CD8-positive, alpha-beta memory T cell (primary cell): ENCODE measurements at regions not wholly inside any gene's neighbourhood (a gene's known extent, or its start where the extent isn't known, plus 50 kb on each side); places are given as distances from the start of the nearest gene placed in this dataset.

Experiments
- CTCF ChIA-PET: fragments of 350-600 bp; sonication (Branson Sonifier 250); formaldehyde crosslinking; loops from one replicate; lab custom pipeline; 2021; ENCODE audit warnings: antibody characterized with exemption; lab: Charles Lee
- POLR2A ChIA-PET: fragments of 350-600 bp; sonication (Branson Sonifier 250); formaldehyde crosslinking; loops from one replicate; lab custom pipeline; 2021; ENCODE audit warnings: antibody characterized with exemption; lab: Charles Lee
- DNase-seq, 5 donors: peaks; one replicate each; pipeline versions ENCODE4 v3.0.0 to v3.0.0-alpha.2; 2020 to 2022; ENCODE audit warnings: mixed read lengths in 1 of 5
- H3K27ac ChIP-seq: one replicate; pipeline ENCODE4 v1.7.0; 2013; ENCODE audit warnings: low read depth, mild to moderate bottlenecking, low read length, moderate library complexity
- H3K27me3 ChIP-seq: 2 replicates; pipeline ENCODE4 v1.7.0; 2013; ENCODE audit warnings: low read length, mild to moderate bottlenecking; ENCODE audit not compliant: insufficient read depth, poor library complexity, severe bottlenecking
- H3K36me3 ChIP-seq: 2 replicates; pipeline ENCODE4 v1.7.0; 2013; ENCODE audit warnings: mild to moderate bottlenecking, low read length, moderate library complexity; ENCODE audit not compliant: insufficient read depth
- H3K4me1 ChIP-seq: 2 replicates; pipeline ENCODE4 v1.7.0; 2013; ENCODE audit warnings: mild to moderate bottlenecking, low read length, moderate library complexity; ENCODE audit not compliant: insufficient read depth
- H3K4me3 ChIP-seq: 2 replicates; pipeline ENCODE4 v1.7.0; 2013; ENCODE audit warnings: mild to moderate bottlenecking, low read length
- H3K9me3 ChIP-seq: 2 replicates; pipeline ENCODE4 v1.7.0; 2013; ENCODE audit warnings: mild to moderate bottlenecking, low read length
- H3K27ac Mint-ChIP-seq, 8 donors: one replicate each; pipeline ENCODE4 v1.8.0; 2020 to 2021; ENCODE audit warnings: mixed read lengths in 8 of 8, mild to moderate bottlenecking in 6 of 8, inconsistent platforms in 3 of 8, moderate library complexity in 3 of 8
- H3K27me3 Mint-ChIP-seq, 2 donors: one replicate each; pipeline ENCODE4 v1.8.0; 2020 to 2021; ENCODE audit warnings: mixed read lengths in 2 of 2, mild to moderate bottlenecking in 1 of 2, moderate library complexity in 1 of 2
- H3K36me3 Mint-ChIP-seq, 3 donors: one replicate each; pipeline ENCODE4 v1.8.0; 2020 to 2021; ENCODE audit warnings: mixed read lengths in 3 of 3, inconsistent platforms in 1 of 3, mild to moderate bottlenecking in 1 of 3
- H3K4me1 Mint-ChIP-seq, 3 donors: one replicate each; pipeline ENCODE4 v1.8.0; 2020 to 2021; ENCODE audit warnings: mixed read lengths in 3 of 3, inconsistent platforms in 1 of 3, mild to moderate bottlenecking in 1 of 3
- H3K4me3 Mint-ChIP-seq, 7 donors: one replicate each; pipeline ENCODE4 v1.8.0; 2020 to 2021; ENCODE audit warnings: mixed read lengths in 7 of 7, mild to moderate bottlenecking in 6 of 7, moderate library complexity in 4 of 7, inconsistent platforms in 2 of 7
- H3K9me3 Mint-ChIP-seq, 5 donors: one replicate each; pipeline ENCODE4 v1.8.0; 2020 to 2022; ENCODE audit warnings: mixed read lengths in 5 of 5, mild to moderate bottlenecking in 3 of 5, moderate library complexity in 2 of 5, inconsistent platforms in 1 of 5

- Histone ChIP-seq H3K36me3 (no peaks in the 10 kb centered on the region), H3K9me3 (no peaks in the 10 kb centered on the region), H3K27me3 (no peaks in the 10 kb centered on the region), H3K27ac (no peak overlapping the region), H3K4me3 (no peak overlapping the region), H3K4me1 (no peaks in the 10 kb centered on the region)
- Mint-ChIP-seq H3K27ac (no peak overlapping the region), H3K4me3 (no peak overlapping the region), H3K9me3 (no peaks in the 10 kb centered on the region), H3K4me1 (no peaks in the 10 kb centered on the region), H3K27me3 (peaks cover 6 to 40% of the 10 kb centered on the region in 2 donors), H3K36me3 (no peaks in the 10 kb centered on the region)
- DNase-seq = no peak
- ChIA-PET CTCF (no interaction called here), POLR2A (no interaction called here)
Measured at GRCh38 chr6:139829576-139829975, 455.1 kb upstream of the CITED2 start.

DNA sequence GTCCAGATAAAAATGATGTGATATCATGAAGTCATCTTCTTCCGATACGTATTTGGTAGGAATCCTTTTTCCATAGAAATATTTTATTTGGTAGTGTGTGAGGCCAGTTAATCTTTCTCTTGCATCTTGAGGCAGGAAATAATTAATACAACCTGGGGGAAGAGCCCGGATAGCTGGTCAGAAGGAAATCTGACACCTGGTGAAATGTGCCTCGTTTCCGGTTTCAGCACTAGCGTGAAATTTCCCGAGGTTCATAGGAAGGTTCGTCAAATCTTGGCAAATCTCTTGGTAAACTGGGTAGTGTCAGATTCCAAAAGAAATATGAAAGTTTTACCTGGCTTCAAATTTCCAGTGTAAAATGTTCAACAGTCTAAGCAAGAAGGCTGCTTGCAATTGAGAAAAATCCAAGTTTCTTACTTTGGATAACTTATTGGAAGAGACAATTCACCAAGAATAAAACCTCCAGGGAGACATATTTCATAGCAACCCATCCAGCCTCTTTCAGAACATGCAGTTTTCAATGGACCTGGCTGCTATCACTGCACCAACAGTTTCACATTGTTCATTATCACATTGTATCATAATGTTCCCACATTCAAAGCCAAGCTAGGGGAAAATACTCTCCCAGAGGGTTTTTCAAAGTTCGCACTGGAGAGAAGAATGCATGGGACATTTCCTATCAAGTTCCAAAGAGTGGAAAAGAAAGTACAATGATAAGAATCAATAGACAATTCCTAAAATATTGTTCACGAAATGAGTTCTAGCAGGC, 454.5 kb upstream of the CITED2 start:
- Mint-ChIP-seq H3K27ac (no peak overlapping the region), H3K4me1 (no peaks in the 10 kb centered on the region), H3K27me3 (peaks cover 6 to 40% of the 10 kb centered on the region in 2 donors), H3K9me3 (no peaks in the 10 kb centered on the region), H3K36me3 (no peaks in the 10 kb centered on the region), H3K4me3 (no peak overlapping the region)
- no peak for DNase-seq
- Histone ChIP-seq H3K27ac (no peak overlapping the region), H3K9me3 (no peaks in the 10 kb centered on the region), H3K27me3 (no peaks in the 10 kb centered on the region), H3K4me3 (no peak overlapping the region), H3K36me3 (no peaks in the 10 kb centered on the region), H3K4me1 (no peaks in the 10 kb centered on the region)
- ChIA-PET POLR2A (no interaction called here), CTCF (no interaction called here)

GRCh38 chr6:139825935-139826374, 451.5 kb upstream of the CITED2 start:
- Mint-ChIP-seq H3K4me1 (no peaks in the 10 kb centered on the region), H3K27me3 (peaks cover 2 to 30% of the 10 kb centered on the region in 2 donors)
- CTCF ChIA-PET = no interaction called here

GRCh38 chr6:139824864-139825263, 450.4 kb upstream of the CITED2 start:
- CTCF ChIA-PET = no interaction called here
- Histone ChIP-seq H3K27ac (no peak overlapping the region), H3K9me3 (no peaks in the 10 kb centered on the region), H3K27me3 (no peaks in the 10 kb centered on the region), H3K4me3 (no peak overlapping the region), H3K4me1 (no peaks in the 10 kb centered on the region), H3K36me3 (no peaks in the 10 kb centered on the region)
- Mint-ChIP-seq H3K9me3 (no peaks in the 10 kb centered on the region), H3K36me3 (no peaks in the 10 kb centered on the region), H3K27ac (no peak overlapping the region), H3K4me3 (no peak overlapping the region), H3K4me1 (no peaks in the 10 kb centered on the region), H3K27me3 (peaks cover 2 to 23% of the 10 kb centered on the region in 2 donors)
- DNase-seq = no peak
- POLR2A ChIA-PET = interaction anchor here (1.1 kb wide), 1 partner anchor 450 kb away, joined by 3 read pairs; no protein-coding TSS in a partner anchor

More at GRCh38 chr6:139825935-139826374, 451.5 kb upstream of the CITED2 start:
- Histone ChIP-seq H3K27me3 (no peaks in the 10 kb centered on the region), H3K27ac (no peak overlapping the region), H3K4me3 (no peak overlapping the region), H3K4me1 (no peaks in the 10 kb centered on the region), H3K36me3 (no peaks in the 10 kb centered on the region), H3K9me3 (no peaks in the 10 kb centered on the region)
- Mint-ChIP-seq H3K36me3 (no peaks in the 10 kb centered on the region), H3K4me3 (no peak overlapping the region), H3K9me3 (no peaks in the 10 kb centered on the region), H3K27ac (no peak overlapping the region)
- no peak for DNase-seq
- POLR2A ChIA-PET = interaction anchor here (1.1 kb wide), 1 partner anchor 451 kb away, joined by 3 read pairs; no protein-coding TSS in a partner anchor

DNA sequence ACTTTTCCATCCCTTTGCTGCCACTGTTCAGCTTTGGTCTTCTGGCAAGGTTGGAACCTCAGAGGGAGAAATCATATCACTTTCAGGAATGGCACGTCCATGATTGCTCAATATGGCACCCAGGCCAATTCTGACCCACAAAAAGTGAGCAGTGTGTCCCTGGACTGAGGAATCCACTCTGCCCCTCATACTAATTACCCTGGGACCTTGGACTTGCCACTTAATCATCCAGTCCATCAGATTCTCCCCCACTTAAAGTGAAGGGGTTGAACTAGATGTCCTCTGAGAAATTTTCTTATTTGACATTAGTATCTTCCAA, 449.3 kb upstream of the CITED2 start:
- no peaks in the 10 kb centered on the region for H3K4me1 ChIP-seq
- Mint-ChIP-seq H3K4me1 (no peaks in the 10 kb centered on the region), H3K4me3 (no peak overlapping the region), H3K27ac (no peak overlapping the region), H3K36me3 (no peaks in the 10 kb centered on the region), H3K27me3 (peaks cover 2 to 17% of the 10 kb centered on the region in 2 donors), H3K9me3 (no peaks in the 10 kb centered on the region)
- H3K4me3 ChIP-seq = no peak overlapping the region
- ChIA-PET CTCF (no interaction called here), POLR2A (no interaction called here)
- H3K27me3 ChIP-seq = no peaks in the 10 kb centered on the region
- H3K36me3 ChIP-seq = no peaks in the 10 kb centered on the region
- no peaks in the 10 kb centered on the region for H3K9me3 ChIP-seq
- DNase-seq = no peak
- no peak overlapping the region for H3K27ac ChIP-seq

DNA sequence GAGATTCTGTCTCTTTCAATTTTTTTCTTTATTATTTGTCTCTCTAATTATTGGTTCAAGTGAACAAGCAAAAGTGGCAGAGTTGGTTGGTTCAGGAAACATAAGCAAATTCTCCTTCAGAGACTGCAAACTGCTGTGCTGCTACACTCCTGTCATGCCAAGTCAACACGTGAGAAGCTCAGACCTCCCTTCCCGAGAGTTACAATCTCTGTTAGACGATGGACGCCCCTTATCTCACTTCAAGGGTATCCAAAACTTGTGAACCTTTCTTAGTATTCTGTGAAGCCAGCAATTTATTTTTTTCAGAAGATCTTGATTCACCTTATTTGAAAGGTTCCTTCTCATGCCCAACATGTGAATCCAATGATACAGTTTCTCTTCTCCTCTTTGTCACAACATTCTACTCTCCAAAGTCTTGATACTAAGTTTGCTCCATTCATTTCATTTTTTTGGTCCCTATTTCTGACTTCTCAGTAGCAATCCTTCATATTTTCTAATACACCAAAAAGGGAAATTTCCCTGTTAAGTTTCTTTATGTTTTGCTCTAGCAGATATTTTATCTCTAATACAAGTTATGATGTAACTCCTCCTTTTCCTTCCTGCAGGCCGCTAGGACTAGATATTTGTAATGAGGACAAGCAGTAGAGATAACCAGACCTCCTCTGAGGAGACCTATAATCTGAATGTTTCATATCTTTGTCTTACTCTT, 448.8 kb upstream of the CITED2 start:
- H3K9me3 Mint-ChIP-seq = no peaks in the 10 kb centered on the region

DNA sequence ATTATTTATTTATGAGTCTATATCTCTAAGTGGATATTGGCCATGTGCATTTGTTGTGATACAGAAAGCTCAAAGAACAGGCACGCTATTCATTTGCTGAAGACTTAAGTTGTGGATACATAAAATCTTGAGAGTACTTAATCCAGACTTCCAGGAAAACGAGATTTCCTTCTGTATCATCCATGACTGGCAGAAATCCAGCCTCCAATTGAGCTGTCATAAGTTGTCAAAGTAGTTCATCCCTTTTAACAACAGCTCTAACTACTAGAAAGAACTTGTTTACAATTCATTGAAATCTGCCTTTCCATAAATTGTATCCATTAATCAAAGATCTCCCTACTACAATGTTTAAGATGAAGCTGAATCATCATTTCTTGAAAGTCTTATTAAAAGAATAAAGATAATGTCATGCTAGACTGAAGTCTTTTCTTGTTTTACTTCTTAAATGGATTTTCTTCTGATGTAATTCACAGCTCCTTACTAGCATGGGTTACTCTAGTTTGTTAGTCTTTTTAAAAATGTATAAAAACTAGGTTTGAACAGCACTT, 447.3 kb upstream of the CITED2 start:
- no peak for DNase-seq
- H3K27ac Mint-ChIP-seq = no peak overlapping the region
- Histone ChIP-seq H3K36me3 (no peaks in the 10 kb centered on the region), H3K27me3 (no peaks in the 10 kb centered on the region), H3K27ac (no peak overlapping the region), H3K4me1 (no peaks in the 10 kb centered on the region), H3K4me3 (no peak overlapping the region), H3K9me3 (no peaks in the 10 kb centered on the region)
- H3K4me1 Mint-ChIP-seq = no peaks in the 10 kb centered on the region
- H3K36me3 Mint-ChIP-seq = no peaks in the 10 kb centered on the region
- no peaks in the 10 kb centered on the region for H3K9me3 Mint-ChIP-seq
- H3K27me3 Mint-ChIP-seq = peaks cover 2 to 16% of the 10 kb centered on the region in 2 donors
- CTCF ChIA-PET = no interaction called here
- POLR2A ChIA-PET = no interaction called here
- H3K4me3 Mint-ChIP-seq = no peak overlapping the region

More for the DNA sequence above, 448.8 kb upstream of the CITED2 start:
- Mint-ChIP-seq H3K4me3 (no peak overlapping the region), H3K36me3 (no peaks in the 10 kb centered on the region), H3K27ac (no peak overlapping the region), H3K4me1 (no peaks in the 10 kb centered on the region), H3K27me3 (peaks cover 2 to 16% of the 10 kb centered on the region in 2 donors)
- H3K4me1 ChIP-seq = no peaks in the 10 kb centered on the region
- H3K9me3 ChIP-seq = no peaks in the 10 kb centered on the region
- POLR2A ChIA-PET = no interaction called here
- H3K36me3 ChIP-seq = no peaks in the 10 kb centered on the region
- no peak overlapping the region for H3K4me3 ChIP-seq
- DNase-seq = no peak
- CTCF ChIA-PET = no interaction called here
- no peaks in the 10 kb centered on the region for H3K27me3 ChIP-seq
- no peak overlapping the region for H3K27ac ChIP-seq

DNA sequence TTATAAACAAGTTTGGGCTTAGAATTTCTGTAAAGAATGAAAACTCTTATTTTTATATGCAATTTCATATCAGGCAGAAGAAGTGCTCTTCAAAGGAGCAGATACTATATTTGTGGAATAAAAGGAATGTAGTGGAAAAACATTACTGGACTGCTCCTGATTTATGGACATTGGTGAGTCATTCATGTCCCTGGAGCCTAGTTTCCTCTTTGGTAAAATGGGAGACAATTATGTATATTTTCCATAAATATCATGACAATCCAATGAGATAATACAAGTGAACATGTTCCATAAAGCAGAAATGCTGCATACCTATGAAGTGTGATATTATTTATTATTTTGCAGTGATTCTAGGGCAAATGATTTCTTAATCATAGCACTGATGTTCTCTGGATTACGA, 445.8 kb upstream of the CITED2 start:
- Mint-ChIP-seq H3K4me1 (no peaks in the 10 kb centered on the region), H3K4me3 (no peak overlapping the region), H3K27ac (no peak overlapping the region), H3K36me3 (no peaks in the 10 kb centered on the region), H3K9me3 (no peaks in the 10 kb centered on the region), H3K27me3 (peaks cover 3 to 20% of the 10 kb centered on the region in 2 donors)
- no peaks in the 10 kb centered on the region for H3K36me3 ChIP-seq
- POLR2A ChIA-PET = no interaction called here
- no peak overlapping the region for H3K4me3 ChIP-seq
- no peaks in the 10 kb centered on the region for H3K4me1 ChIP-seq
- no peaks in the 10 kb centered on the region for H3K9me3 ChIP-seq
- no peak for DNase-seq
- no peaks in the 10 kb centered on the region for H3K27me3 ChIP-seq
- no peak overlapping the region for H3K27ac ChIP-seq
- CTCF ChIA-PET = no interaction called here
